B cell (primary cell): ENCODE measurements at regions not wholly inside any gene's neighbourhood (a gene's known extent, or its start where the extent isn't known, plus 50 kb on each side); places are given as distances from the start of the nearest gene placed in this dataset.

Source experiments
- ATAC-seq: fragments of 200-7000 bp; cut with Tn5 transposase; one replicate; pipeline ENCODE4 v1.10.0; 2021; ENCODE audit warnings: low read depth, mild to moderate bottlenecking, moderate number of reproducible peaks, moderate library complexity
- CTCF ChIA-PET: fragments of 350-600 bp; sonication (Branson Sonifier 250); formaldehyde crosslinking; loops from one replicate; lab custom pipeline; 2021; ENCODE audit warnings: antibody characterized with exemption, inconsistent platforms; lab: Charles Lee
- POLR2A ChIA-PET: fragments of 350-600 bp; sonication (Branson Sonifier 250); formaldehyde crosslinking; loops from one replicate; lab custom pipeline; 2021; ENCODE audit warnings: antibody characterized with exemption; lab: Charles Lee
- DNase-seq: peaks from one replicate; pipeline ENCODE4 v3.0.0; 2013
- H2AFZ ChIP-seq: 2 replicates; pipeline ENCODE4 v1.6.1; 2012; ENCODE audit warnings: mild to moderate bottlenecking, low read depth, low read length; ENCODE audit not compliant: insufficient read depth, poor library complexity, severe bottlenecking
- H3K27ac ChIP-seq, 2 donors: 1 replicate in 1 of 2; 2 replicates in 1 of 2; pipeline ENCODE4 v1.5.1; 2012 to 2013; ENCODE audit warnings: low read length in 2 of 2, mild to moderate bottlenecking in 2 of 2, moderate library complexity in 1 of 2
- H3K27me3 ChIP-seq, 4 experiments: fragments of 200-600 bp in 1 of 4; sonication (generic) in 1 of 4; replicated peaks in 1 of 4; 1 replicate in 2 of 4; 2 replicates in 2 of 4; pipeline versions ENCODE4 v1.6.1 to v1.7.0; 2013 to 2016; ENCODE audit warnings: low read length in 3 of 4, mild to moderate bottlenecking in 2 of 4, mixed read lengths in 1 of 4, moderate library complexity in 1 of 4; ENCODE audit not compliant: insufficient read depth in 4 of 4, control insufficient read depth in 3 of 4; ENCODE audit errors: control extremely low read depth in 1 of 4
- H3K36me3 ChIP-seq, 2 experiments: replicated peaks in 1 of 2; 1 replicate in 1 of 2; 2 replicates in 1 of 2; pipeline versions ENCODE4 v1.6.1 to v1.7.1; 2013; ENCODE audit warnings: low read length in 1 of 2; ENCODE audit not compliant: insufficient read depth in 2 of 2, control insufficient read depth in 1 of 2; ENCODE audit errors: control extremely low read depth in 1 of 2, extremely low read depth in 1 of 2
- H3K4me1 ChIP-seq, 2 donors: fragments of 200-600 bp in 1 of 2; sonication (generic) in 1 of 2; 1 replicate in 1 of 2; 2 replicates in 1 of 2; pipeline versions ENCODE4 v1.5.1 to v1.6.1; 2013 to 2017; ENCODE audit warnings: low read length in 2 of 2; ENCODE audit not compliant: control insufficient read depth in 2 of 2, insufficient read depth in 2 of 2
- H3K4me2 ChIP-seq: replicated peaks from 2 replicates; pipeline ENCODE3; 2012; ENCODE audit warnings: mild to moderate bottlenecking, low read depth, low read length; ENCODE audit not compliant: poor library complexity, severe bottlenecking
- H3K4me3 ChIP-seq, 5 experiments: fragments of 200-600 bp in 1 of 5; sonication (generic) in 1 of 5; 1 replicate in 3 of 5; 2 replicates in 2 of 5; pipeline versions ENCODE4 v1.5.1 to v1.7.0; 2011 to 2016; ENCODE audit warnings: low read length in 4 of 5, mild to moderate bottlenecking in 4 of 5, low read depth in 2 of 5, control low read depth in 1 of 5, moderate library complexity in 1 of 5; ENCODE audit not compliant: insufficient read depth in 1 of 5; ENCODE audit errors: control extremely low read depth in 1 of 5, extremely low read depth in 1 of 5
- H3K79me2 ChIP-seq: fragments of 200-600 bp; sonication (generic); one replicate; pipeline ENCODE4 v1.6.0; 2016; ENCODE audit warnings: low read length; ENCODE audit not compliant: control insufficient read depth, insufficient read depth
- H3K9ac ChIP-seq: fragments of 200-600 bp; sonication (generic); 2 replicates; pipeline ENCODE4 v1.6.1; 2017; ENCODE audit warnings: mild to moderate bottlenecking, low read length, moderate library complexity
- H3K9me3 ChIP-seq, 3 donors: one replicate each; pipeline versions ENCODE4 v1.6.1 to v1.7.1; 2013; ENCODE audit warnings: low read length in 2 of 3; ENCODE audit not compliant: control insufficient read depth in 2 of 3, insufficient read depth in 1 of 3; ENCODE audit errors: control extremely low read depth in 1 of 3
- H4K20me1 ChIP-seq: 2 replicates; pipeline ENCODE4 v1.6.0; 2012; ENCODE audit warnings: mild to moderate bottlenecking, low read length; ENCODE audit not compliant: insufficient read depth, control insufficient read depth, poor library complexity, severe bottlenecking
- H3K27ac Mint-ChIP-seq: one replicate; pipeline ENCODE4 v1.8.0; 2021; ENCODE audit warnings: mixed read lengths
- H3K27me3 Mint-ChIP-seq: one replicate; pipeline ENCODE4 v1.8.0; 2021; ENCODE audit warnings: mixed read lengths
- H3K4me1 Mint-ChIP-seq: one replicate; pipeline ENCODE4 v1.8.0; 2021; ENCODE audit warnings: mixed read lengths
- H3K4me3 Mint-ChIP-seq: one replicate; pipeline ENCODE4 v1.8.0; 2021; ENCODE audit warnings: mixed read lengths
- H3K9me3 Mint-ChIP-seq: one replicate; pipeline ENCODE4 v1.8.0; 2022; ENCODE audit warnings: mixed read lengths; ENCODE audit not compliant: insufficient read depth
- EZH2 ChIP-seq: IDR thresholded peaks from 2 replicates; pipeline ENCODE4 v1.6.1; 2012; ENCODE audit warnings: borderline replicate concordance, low read depth, mild to moderate bottlenecking, moderate library complexity, low read length; ENCODE audit not compliant: insufficient read depth, poor library complexity, severe bottlenecking
- WGBS: methylation state at CpG from one replicate; pipeline ENCODE4 v1.1.5; 2013; ENCODE audit warnings: missing lambda C conversion rate; ENCODE audit not compliant: insufficient coverage; 5-methylcytosine and 5-hydroxymethylcytosine counted together
- intact Hi-C: fragments of 100-400 bp; cut with micrococcal nuclease; formaldehyde crosslinking; loops from one replicate; pipeline ENCODE4 v1.10.0; 2022
- TF ChIP-seq, protein P1 (sequence below): fragments of 200-600 bp; IDR thresholded peaks from one replicate; pipeline ENCODE4 v1.8.0; 2022; ENCODE audit warnings: antibody characterized with exemption, mild to moderate bottlenecking

DNA sequence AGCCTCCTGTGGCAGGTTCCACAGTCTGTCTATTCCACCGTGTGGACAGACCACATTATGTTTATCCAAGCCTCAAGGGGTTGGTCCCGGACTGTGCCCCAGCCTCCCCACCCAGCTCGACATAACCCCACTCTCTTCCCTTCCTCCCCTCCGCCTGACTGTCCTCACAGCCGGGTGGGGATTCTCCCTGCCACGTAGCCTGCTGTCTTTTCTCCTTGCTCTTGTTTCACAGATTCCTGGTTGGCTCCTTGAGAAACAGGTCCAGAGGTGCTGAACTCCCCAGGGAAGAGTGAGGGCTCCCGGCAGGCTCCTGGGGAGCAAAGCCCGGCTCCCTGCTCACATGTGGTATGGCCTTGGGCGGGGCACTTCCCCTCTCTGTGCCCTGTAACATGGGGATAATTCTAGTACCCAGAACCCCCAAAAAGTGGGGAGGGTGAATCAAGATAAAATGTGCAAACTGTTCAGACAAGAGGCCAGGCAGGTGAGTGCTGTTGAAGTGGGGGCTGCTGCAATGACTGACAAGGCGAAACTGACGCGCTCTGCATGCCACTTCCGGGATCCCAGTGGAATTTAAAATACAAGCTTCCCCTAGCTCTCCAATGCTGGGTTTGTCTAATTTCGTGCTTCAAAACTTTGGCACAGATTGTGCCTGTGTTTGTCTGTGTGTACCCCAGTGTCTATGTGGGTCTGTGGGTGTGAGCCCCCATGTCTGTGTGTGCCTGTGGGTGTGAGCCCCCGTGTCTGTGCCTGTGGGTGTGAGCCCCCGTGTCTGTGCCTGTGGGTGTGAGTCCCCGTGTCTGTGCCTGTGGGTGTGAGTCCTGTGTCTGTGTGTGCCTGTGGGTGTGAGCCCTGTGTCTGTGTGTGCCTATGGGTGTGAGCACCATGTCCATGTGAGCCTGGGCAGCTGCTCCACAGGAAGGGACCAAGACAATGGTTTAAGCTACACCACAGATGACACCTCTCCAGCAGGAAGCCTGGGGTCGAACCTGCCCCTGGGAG, 160.6 kb upstream of the IQSEC1 start:
- Mint-ChIP-seq H3K4me3 (peak overlapping the region; percentile 72), H3K27ac (no peak overlapping the region), H3K9me3 (no peaks in the 10 kb centered on the region), H3K4me1 (peaks cover 41% of the 10 kb centered on the region), H3K27me3 (peaks cover 9% of the 10 kb centered on the region)
- H3K27me3 ChIP-seq: peaks cover 0 to 14% (median 0%) of the 10 kb centered on the region in 4 experiments
- H2AFZ ChIP-seq: peak overlapping the region; percentile 40
- ChIA-PET CTCF (interaction anchor here (1.3 kb wide), 1 partner anchor 10 kb away, joined by 3 read pairs; no protein-coding TSS in a partner anchor), POLR2A (no interaction called here)
- 59% methylated on average over 15 of the region's 18 CpGs for WGBS
- TF ChIP-seq, protein P1, sequence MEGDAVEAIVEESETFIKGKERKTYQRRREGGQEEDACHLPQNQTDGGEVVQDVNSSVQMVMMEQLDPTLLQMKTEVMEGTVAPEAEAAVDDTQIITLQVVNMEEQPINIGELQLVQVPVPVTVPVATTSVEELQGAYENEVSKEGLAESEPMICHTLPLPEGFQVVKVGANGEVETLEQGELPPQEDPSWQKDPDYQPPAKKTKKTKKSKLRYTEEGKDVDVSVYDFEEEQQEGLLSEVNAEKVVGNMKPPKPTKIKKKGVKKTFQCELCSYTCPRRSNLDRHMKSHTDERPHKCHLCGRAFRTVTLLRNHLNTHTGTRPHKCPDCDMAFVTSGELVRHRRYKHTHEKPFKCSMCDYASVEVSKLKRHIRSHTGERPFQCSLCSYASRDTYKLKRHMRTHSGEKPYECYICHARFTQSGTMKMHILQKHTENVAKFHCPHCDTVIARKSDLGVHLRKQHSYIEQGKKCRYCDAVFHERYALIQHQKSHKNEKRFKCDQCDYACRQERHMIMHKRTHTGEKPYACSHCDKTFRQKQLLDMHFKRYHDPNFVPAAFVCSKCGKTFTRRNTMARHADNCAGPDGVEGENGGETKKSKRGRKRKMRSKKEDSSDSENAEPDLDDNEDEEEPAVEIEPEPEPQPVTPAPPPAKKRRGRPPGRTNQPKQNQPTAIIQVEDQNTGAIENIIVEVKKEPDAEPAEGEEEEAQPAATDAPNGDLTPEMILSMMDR: no peak
- no peak for TF ChIP-seq EZH2
- H3K9me3 ChIP-seq: no peaks in the 10 kb centered on the region
- H3K9ac ChIP-seq: peak overlapping the region; percentile 28
- H3K79me2 ChIP-seq: no peaks in the 10 kb centered on the region
- ATAC-seq: no peak
- peaks cover 31 to 39% of the 10 kb centered on the region in 2 donors for H3K4me1 ChIP-seq
- no peaks in the 10 kb centered on the region for H4K20me1 ChIP-seq
- H3K4me3 ChIP-seq: peak overlapping the region in 1 of 5 experiments; percentile 22
- H3K27ac ChIP-seq: no peak overlapping the region
- peak overlapping the region; percentile 73 for H3K4me2 ChIP-seq
- DNase-seq: peak; percentile 25
- intact Hi-C loops: loop anchor here (10.0 kb wide), 1 partner anchor 119 kb away; no protein-coding TSS in a partner anchor
- H3K36me3 ChIP-seq: no peaks in the 10 kb centered on the region
